ENCODE measurements at regions not wholly inside any gene's neighbourhood (a gene's known extent, or its start where the extent isn't known, plus 50 kb on each side); places are given as distances from the start of the nearest gene placed in this dataset.

GRCh38 chr14:94690896-94691659, 78.8 kb downstream of the GSC start:
- no peak for DNase-seq (ENCODE audit: low read depth)
- no peak overlapping the region for H3K4me3 ChIP-seq (ENCODE audit: low read depth, low read length)
- TF ChIP-seq CTCF (IDR thresholded peaks at IDR 0.05; ENCODE audit: insufficient read depth, low read depth, low read length, missing control alignments): no peak

- no peak overlapping the region for H3K4me3 ChIP-seq (ENCODE audit: low read depth, low read length)
- DNase-seq (ENCODE audit: low read depth): no peak
- TF ChIP-seq CTCF (IDR thresholded peaks at IDR 0.05; ENCODE audit: insufficient read depth, low read depth, low read length, missing control alignments): no peak
These were observed 78.3 kb downstream of the SERPINA3 start for GRCh38 chr14:94690486-94690885.

GRCh38 chr14:94689985-94690400, 77.8 kb downstream of the SERPINA3 start:
- TF ChIP-seq CTCF (IDR thresholded peaks at IDR 0.05; ENCODE audit: insufficient read depth, low read depth, low read length, missing control alignments): no peak
- no peak overlapping the region for H3K4me3 ChIP-seq (ENCODE audit: low read depth, low read length)
- DNase-seq (ENCODE audit: low read depth): no peak

- DNase-seq (ENCODE audit: low read depth): peak; percentile 24
- H3K4me3 ChIP-seq (ENCODE audit: low read depth, low read length): no peak overlapping the region
- TF ChIP-seq CTCF (IDR thresholded peaks at IDR 0.05; ENCODE audit: insufficient read depth, low read depth, low read length, missing control alignments): peak; percentile 92
These were observed 77.2 kb downstream of the SERPINA3 start for GRCh38 chr14:94689218-94689984.

- no peak for TF ChIP-seq CTCF (IDR thresholded peaks at IDR 0.05; ENCODE audit: insufficient read depth, low read depth, low read length, missing control alignments)
- DNase-seq (ENCODE audit: low read depth): no peak
- no peak overlapping the region for H3K4me3 ChIP-seq (ENCODE audit: low read depth, low read length)
These were observed 74.4 kb downstream of the SERPINA3 start for GRCh38 chr14:94686511-94687160.

GRCh38 chr14:94685681-94686485, 73.7 kb downstream of the SERPINA3 start:
- no peak for DNase-seq (ENCODE audit: low read depth)
- no peak for TF ChIP-seq CTCF (IDR thresholded peaks at IDR 0.05; ENCODE audit: insufficient read depth, low read depth, low read length, missing control alignments)
- H3K4me3 ChIP-seq (ENCODE audit: low read depth, low read length): no peak overlapping the region

All from GM12865 (cell line).